GM21360 (cell line): ENCODE measurements at regions not wholly inside any gene's neighbourhood (a gene's known extent, or its start where the extent isn't known, plus 50 kb on each side); places are given as distances from the start of the nearest gene placed in this dataset.
"Not testable (repeated sequence)": the region's sequence is repeated elsewhere in the genome, so short reads cannot be mapped to it uniquely, and the experiment has no call there.

Experiments
- ATAC-seq: cut with Tn5 transposase; IDR thresholded peaks from one replicate; pipeline ENCODE4 v1.9.1; 2021; ENCODE audit warnings: mild to moderate bottlenecking, moderate library complexity; ENCODE audit not compliant: unreplicated experiment

GRCh38 chr13:69108486-69108885 is 999.1 kb upstream of the ATXN8OS start:
- ATAC-seq: no peak

GRCh38 chr13:69107436-69107835 is 1000.2 kb upstream of the ATXN8OS start:
- no peak for ATAC-seq

- ATAC-seq: no peak
Measured at GRCh38 chr13:69101841-69102240, 1005.8 kb upstream of the ATXN8OS start.

GRCh38 chr13:69094485-69094884 is 1013.1 kb upstream of the ATXN8OS start:
- ATAC-seq: no peak

- no peak for ATAC-seq
Measured at GRCh38 chr13:69092615-69093322, 1014.9 kb upstream of the ATXN8OS start.

- ATAC-seq: no peak
Measured at GRCh38 chr13:69077267-69077666, 1030.4 kb upstream of the ATXN8OS start.

- no peak for ATAC-seq
Measured at GRCh38 chr13:69069554-69070133, 1038.0 kb upstream of the ATXN8OS start.

GRCh38 chr13:69050696-69051095 is 1056.9 kb upstream of the ATXN8OS start:
- no peak for ATAC-seq

- ATAC-seq: no peak
Measured at GRCh38 chr13:69044629-69045028, 1063.0 kb upstream of the ATXN8OS start.

- no peak for ATAC-seq
Measured at GRCh38 chr13:69040898-69041297, 1066.7 kb upstream of the ATXN8OS start.

- no peak for ATAC-seq
Measured at GRCh38 chr13:69035771-69036170, 1071.9 kb upstream of the ATXN8OS start.

- no peak for ATAC-seq
Measured at GRCh38 chr13:69028936-69029335, 1078.7 kb upstream of the ATXN8OS start.

- ATAC-seq: no peak
Measured at GRCh38 chr13:69020120-69020519, 1087.5 kb upstream of the ATXN8OS start.

GRCh38 chr13:69018173-69018572 is 1089.5 kb upstream of the ATXN8OS start:
- not testable (repeated sequence) for ATAC-seq

- no peak for ATAC-seq
Measured at GRCh38 chr13:69010789-69011188, 1096.8 kb upstream of the ATXN8OS start.

- no peak for ATAC-seq
Measured at GRCh38 chr13:69008499-69008898, 1099.1 kb upstream of the ATXN8OS start.

GRCh38 chr13:68998056-68998455 is 1109.6 kb upstream of the ATXN8OS start:
- no peak for ATAC-seq

GRCh38 chr13:68996668-68997025 is 1111.0 kb upstream of the ATXN8OS start:
- ATAC-seq: no peak

GRCh38 chr13:68995972-68996667 is 1111.5 kb upstream of the ATXN8OS start:
- no peak for ATAC-seq

- no peak for ATAC-seq
Measured at GRCh38 chr13:68993154-68993553, 1114.5 kb upstream of the ATXN8OS start.

GRCh38 chr13:68988176-68988575 is 1119.5 kb upstream of the ATXN8OS start:
- no peak for ATAC-seq

- no peak for ATAC-seq
Measured at GRCh38 chr13:68987585-68987984, 1120.0 kb upstream of the ATXN8OS start.
